ENCODE measurements at regions not wholly inside any gene's neighbourhood (a gene's known extent, or its start where the extent isn't known, plus 50 kb on each side); places are given as distances from the start of the nearest gene placed in this dataset.

DNA sequence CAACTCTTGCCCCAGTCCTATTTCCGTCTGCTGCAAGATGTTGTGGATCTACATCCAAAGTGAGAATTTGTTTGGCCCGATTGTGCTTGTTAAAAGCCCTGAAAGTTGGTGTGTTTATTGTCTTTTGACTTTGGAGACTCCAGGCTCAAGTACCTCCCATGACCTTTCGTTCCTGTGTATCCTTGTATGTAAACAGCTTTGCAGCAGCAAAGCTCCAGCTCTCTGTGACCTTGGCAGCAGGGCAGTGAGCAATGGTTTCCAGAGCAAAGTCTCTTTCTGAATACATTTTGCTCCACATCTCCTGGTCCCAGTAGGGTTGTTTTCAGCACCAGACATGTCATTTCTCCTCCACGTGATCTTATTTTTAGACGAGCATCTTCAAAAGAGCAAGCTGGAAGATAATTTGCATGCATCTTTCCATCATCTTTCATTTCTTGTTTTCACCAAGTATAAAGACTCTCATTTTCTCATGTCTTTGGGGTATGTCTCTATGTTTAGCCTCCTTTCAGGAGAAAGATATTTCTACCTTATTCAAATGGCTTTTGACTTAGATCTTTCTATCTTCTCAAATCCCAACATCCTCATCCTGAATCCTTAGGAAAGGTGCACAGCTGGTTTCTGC lies 68.1 kb upstream of the ERCC6L2 start:
- TF ChIP-seq, protein P1, sequence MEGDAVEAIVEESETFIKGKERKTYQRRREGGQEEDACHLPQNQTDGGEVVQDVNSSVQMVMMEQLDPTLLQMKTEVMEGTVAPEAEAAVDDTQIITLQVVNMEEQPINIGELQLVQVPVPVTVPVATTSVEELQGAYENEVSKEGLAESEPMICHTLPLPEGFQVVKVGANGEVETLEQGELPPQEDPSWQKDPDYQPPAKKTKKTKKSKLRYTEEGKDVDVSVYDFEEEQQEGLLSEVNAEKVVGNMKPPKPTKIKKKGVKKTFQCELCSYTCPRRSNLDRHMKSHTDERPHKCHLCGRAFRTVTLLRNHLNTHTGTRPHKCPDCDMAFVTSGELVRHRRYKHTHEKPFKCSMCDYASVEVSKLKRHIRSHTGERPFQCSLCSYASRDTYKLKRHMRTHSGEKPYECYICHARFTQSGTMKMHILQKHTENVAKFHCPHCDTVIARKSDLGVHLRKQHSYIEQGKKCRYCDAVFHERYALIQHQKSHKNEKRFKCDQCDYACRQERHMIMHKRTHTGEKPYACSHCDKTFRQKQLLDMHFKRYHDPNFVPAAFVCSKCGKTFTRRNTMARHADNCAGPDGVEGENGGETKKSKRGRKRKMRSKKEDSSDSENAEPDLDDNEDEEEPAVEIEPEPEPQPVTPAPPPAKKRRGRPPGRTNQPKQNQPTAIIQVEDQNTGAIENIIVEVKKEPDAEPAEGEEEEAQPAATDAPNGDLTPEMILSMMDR (IDR thresholded peaks at IDR 0.05) = no peak
- no peak for TF ChIP-seq POLR2A (IDR thresholded peaks at IDR 0.05)
